ENCODE measurements at regions not wholly inside any gene's neighbourhood (a gene's known extent, or its start where the extent isn't known, plus 50 kb on each side); places are given as distances from the start of the nearest gene placed in this dataset.

DNA sequence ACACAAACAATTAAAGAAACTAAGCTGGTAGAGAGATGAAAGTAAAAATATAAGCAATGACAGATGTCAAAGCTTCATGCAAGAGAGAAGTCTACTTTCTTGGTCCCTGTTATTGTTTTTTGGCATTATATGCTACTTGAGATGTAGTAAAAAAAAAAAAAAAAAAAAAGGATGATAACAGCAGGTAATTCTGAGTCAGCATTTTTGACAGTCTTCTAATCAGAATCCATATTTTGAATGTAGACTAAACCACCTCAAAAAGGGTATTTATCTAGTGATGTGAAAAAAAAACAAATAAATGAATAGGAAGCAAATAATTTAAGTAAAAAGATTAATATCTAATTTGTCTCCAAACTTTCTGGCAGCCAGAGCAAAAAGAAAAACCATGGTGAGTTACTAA lies 422.2 kb upstream of the CPEB2 start:
- DNase-seq (ENCODE audit: low read depth): no peak
- no peak overlapping the region for H3K4me3 ChIP-seq (ENCODE audit: low read depth, low read length)
- TF ChIP-seq, protein P1, sequence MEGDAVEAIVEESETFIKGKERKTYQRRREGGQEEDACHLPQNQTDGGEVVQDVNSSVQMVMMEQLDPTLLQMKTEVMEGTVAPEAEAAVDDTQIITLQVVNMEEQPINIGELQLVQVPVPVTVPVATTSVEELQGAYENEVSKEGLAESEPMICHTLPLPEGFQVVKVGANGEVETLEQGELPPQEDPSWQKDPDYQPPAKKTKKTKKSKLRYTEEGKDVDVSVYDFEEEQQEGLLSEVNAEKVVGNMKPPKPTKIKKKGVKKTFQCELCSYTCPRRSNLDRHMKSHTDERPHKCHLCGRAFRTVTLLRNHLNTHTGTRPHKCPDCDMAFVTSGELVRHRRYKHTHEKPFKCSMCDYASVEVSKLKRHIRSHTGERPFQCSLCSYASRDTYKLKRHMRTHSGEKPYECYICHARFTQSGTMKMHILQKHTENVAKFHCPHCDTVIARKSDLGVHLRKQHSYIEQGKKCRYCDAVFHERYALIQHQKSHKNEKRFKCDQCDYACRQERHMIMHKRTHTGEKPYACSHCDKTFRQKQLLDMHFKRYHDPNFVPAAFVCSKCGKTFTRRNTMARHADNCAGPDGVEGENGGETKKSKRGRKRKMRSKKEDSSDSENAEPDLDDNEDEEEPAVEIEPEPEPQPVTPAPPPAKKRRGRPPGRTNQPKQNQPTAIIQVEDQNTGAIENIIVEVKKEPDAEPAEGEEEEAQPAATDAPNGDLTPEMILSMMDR (IDR thresholded peaks at IDR 0.05; ENCODE audit: insufficient read depth, low read depth, low read length, missing control alignments): no peak

DNA sequence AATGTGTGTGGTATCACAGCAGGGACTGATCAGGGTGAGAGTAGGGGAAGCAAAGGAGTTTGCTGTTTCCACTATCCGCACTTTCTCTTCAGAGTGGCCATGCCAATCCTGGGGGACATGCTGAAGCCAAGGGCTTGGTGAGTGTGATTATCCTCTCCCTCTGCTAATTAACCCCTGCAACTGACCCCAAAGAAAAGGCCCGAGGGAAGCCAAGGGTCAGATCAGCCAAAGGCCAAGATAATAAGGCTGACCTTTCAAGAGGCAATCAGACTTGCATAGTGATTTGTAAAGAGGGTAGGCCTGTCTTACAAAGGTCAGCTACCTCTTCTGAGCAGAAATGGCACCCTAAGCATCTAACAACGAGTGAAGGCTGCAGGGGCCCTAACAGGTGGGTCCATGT lies 420.5 kb upstream of the CPEB2 start:
- no peak overlapping the region for H3K4me3 ChIP-seq (ENCODE audit: low read depth, low read length)
- TF ChIP-seq, protein P1 (IDR thresholded peaks at IDR 0.05; ENCODE audit: insufficient read depth, low read depth, low read length, missing control alignments): no peak
- no peak for DNase-seq (ENCODE audit: low read depth)

- no peak overlapping the region for H3K4me3 ChIP-seq (ENCODE audit: low read depth, low read length)
- peak; percentile 31 for DNase-seq (ENCODE audit: low read depth)
- TF ChIP-seq, protein P1 (IDR thresholded peaks at IDR 0.05; ENCODE audit: insufficient read depth, low read depth, low read length, missing control alignments): no peak
Observed at GRCh38 chr4:14582677-14583076, 419.6 kb upstream of the CPEB2 start.

GRCh38 chr4:14583331-14583730 lies 418.9 kb upstream of the CPEB2 start:
- TF ChIP-seq, protein P1 (IDR thresholded peaks at IDR 0.05; ENCODE audit: insufficient read depth, low read depth, low read length, missing control alignments): no peak
- DNase-seq (ENCODE audit: low read depth): no peak

DNA sequence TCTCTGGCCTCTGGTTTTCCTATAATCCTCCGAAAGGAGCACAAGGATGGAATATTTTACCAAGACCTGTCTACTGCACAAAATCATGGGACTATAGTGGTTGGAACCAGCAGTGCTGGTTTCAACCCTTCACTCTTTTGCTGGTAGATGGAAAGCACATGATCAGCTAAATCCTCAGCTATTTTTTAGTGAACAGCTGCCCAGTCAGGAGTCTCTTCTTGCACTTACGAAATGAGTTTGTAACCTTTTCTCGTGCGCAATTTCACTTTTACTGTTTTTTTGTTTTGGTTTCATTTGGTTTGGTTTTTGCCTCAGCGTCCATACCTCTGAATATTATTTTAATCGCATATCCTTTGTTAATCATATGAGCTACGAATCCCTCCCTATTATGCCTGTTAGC lies 418.5 kb upstream of the CPEB2 start:
- no peak overlapping the region for H3K4me3 ChIP-seq (ENCODE audit: low read depth, low read length)
- TF ChIP-seq, protein P1 (IDR thresholded peaks at IDR 0.05; ENCODE audit: insufficient read depth, low read depth, low read length, missing control alignments): no peak
- peak; percentile 44 for DNase-seq (ENCODE audit: low read depth)

More at GRCh38 chr4:14583331-14583730, 418.9 kb upstream of the CPEB2 start:
- H3K4me3 ChIP-seq (ENCODE audit: low read depth, low read length): no peak overlapping the region

DNA sequence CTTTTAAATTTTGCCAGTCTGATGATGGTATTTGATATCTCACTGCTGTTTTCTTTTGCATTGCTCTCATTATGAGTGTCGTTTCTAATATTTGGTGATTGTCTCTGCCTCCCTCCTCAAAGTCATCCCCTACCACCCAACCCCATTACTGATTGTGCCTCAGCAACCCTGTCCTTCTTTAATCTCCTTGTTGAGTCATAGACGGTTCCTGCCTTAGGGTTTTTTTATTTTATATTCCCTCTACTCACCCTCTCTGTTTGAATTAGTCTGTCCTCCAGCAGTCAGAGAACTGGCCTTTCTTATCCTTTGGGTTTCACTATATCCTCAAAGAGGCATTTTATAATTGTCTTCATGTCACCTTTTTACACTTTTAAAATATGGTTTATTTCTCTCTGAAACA lies 409.3 kb upstream of the CPEB2 start:
- DNase-seq (ENCODE audit: low read depth): no peak
- TF ChIP-seq, protein P1 (IDR thresholded peaks at IDR 0.05; ENCODE audit: insufficient read depth, low read depth, low read length, missing control alignments): no peak

DNA sequence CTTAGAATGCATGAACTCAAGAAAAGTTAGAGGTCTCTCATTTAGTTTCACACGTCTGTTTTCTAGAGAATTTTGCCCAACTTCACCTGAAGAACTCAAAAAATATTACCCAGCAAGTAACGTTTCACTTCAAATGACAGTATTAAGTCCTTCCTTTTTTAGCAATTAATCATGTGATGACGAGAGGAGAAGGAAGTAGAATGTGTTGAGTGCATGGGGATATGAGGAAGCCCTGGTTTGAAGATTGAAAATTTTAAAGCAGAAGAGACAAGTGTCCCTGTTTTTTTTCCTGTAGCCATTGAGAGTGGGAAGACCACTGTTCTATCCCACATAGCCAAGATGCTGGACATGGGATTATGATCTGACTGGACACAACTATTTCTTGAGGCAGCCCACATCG lies 406.3 kb upstream of the CPEB2 start:
- TF ChIP-seq, protein P1 (IDR thresholded peaks at IDR 0.05; ENCODE audit: insufficient read depth, low read depth, low read length, missing control alignments): no peak
- no peak overlapping the region for H3K4me3 ChIP-seq (ENCODE audit: low read depth, low read length)
- DNase-seq (ENCODE audit: low read depth): no peak

More for the DNA sequence above, 409.3 kb upstream of the CPEB2 start:
- H3K4me3 ChIP-seq (ENCODE audit: low read depth, low read length): no peak overlapping the region

All from GM12865 (cell line).